Daoy (cell line): ENCODE measurements at regions not wholly inside any gene's neighbourhood (a gene's known extent, or its start where the extent isn't known, plus 50 kb on each side); places are given as distances from the start of the nearest gene placed in this dataset.
"Not testable (repeated sequence)": the region's sequence is repeated elsewhere in the genome, so short reads cannot be mapped to it uniquely, and the experiment has no call there.

Experiments
- DNase-seq: peaks from one replicate; pipeline ENCODE4 v3.0.0-alpha.2; 2015; ENCODE audit warnings: low read depth

DNA sequence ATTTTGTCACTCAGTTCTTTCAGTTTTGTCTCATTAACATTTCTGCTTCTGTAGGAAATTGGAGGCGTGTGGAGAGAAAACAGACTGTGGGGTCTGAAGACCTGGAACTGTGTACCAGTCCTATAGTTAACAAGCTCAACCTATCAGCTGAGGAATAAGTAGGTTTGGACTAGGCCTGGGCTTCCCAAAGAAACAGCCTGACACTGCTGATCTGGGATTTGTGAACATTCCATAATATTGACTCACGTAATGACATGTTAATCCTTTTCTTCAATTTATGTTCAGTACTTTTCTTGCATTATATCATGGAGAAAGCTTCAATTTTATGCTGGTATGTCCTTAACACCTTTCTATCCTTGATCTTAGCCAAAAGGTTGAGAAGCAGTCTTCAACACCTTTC is 181.6 kb upstream of the RORA start:
- DNase-seq, result no peak

DNA sequence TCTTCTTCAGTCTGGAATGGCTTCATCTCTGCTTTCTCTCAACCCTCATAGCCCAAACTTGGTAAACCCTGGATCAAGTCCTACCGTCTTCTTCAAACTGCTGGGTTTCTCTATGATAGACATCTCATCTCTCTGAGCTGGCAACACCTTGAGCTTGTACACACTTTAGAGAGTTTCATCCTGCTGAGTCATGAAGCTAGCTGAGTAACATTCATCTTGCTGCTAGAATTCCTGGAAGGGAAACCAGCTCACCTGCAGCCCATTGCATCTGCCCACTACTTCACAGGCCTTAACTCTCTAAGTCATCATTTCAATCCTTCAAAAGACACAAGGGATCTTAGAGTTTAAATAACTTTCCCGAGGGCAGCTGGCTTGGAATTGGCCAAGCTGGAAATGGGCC is 175.5 kb upstream of the RORA start:
- DNase-seq, result no peak

DNA sequence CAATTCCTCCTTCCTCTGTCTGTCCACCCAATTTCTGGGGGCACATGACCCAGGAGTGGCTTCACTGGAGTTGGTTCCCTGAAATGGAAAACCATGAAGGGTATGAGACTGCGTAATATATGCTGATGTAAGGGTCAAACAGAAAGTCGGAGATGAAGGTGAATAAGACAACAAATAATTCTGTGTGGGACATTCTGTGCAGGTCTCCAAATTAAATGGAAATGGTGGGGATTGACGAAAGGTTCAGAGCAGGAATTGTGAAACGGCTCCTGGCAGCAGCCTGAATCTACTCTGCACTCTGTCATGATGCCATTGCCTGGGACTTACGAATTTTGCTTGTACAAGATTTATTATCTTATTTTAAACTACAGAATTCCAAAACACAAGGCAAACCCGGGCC is 174.8 kb upstream of the RORA start:
- no peak for DNase-seq

DNA sequence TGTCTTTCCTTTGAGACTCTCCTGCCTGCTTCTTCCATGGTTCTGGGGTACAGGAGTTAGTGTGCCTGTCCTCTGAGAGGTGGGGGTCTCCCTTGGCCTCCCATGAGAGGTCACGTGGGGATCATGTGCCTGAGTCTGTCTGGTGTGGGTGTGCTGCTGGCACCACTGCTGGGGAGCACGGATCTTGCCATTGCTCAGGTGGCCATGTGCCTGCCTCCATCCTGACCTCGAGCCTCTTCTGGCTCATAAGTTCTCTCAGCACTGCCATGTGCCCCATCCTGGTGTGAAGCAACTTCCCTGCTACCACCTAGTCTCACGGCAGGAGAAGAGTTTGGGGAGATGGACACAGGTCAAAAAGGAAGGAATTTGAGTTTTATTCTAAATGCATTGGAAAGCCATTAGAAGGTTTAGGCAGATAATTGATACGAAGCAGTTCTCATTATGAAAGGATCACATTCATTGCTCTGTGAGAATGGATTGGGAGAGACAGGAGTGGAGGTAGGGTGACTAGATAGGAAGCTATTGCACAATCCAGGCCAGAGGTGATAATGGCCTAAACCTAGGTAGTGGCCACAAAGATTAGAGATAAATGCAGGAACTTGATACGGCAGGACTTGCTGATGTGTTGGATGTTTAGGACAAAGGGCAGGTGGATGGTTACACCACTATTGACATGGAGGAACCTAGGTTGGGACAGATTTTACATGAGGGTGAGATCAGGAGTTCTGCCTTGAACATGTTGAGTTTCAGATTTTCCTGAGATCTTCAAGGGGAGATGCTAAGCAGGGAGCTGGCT is 173.0 kb upstream of the RORA start:
- no peak for DNase-seq

DNA sequence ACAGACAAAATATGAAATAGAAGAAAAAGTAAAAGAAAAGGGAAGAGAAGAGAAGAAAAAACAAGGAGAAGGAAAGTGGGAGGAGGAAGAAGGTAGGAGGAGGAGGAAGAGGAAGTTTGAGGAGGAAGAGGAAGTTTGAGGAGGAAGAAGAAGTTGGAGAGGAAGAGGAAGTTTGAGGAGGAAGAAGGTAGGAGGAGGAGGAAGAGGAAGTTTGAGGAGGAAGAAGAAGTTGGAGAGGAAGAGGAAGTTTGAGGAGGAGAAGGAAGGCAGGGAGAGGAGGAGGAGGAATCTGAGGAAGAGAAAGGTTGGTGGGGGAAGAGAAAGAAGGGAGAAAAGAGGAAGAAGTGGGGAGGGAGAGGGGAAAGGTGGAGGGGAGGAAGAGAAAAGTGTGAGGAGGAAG is 169.2 kb upstream of the RORA start:
- no peak for DNase-seq

DNA sequence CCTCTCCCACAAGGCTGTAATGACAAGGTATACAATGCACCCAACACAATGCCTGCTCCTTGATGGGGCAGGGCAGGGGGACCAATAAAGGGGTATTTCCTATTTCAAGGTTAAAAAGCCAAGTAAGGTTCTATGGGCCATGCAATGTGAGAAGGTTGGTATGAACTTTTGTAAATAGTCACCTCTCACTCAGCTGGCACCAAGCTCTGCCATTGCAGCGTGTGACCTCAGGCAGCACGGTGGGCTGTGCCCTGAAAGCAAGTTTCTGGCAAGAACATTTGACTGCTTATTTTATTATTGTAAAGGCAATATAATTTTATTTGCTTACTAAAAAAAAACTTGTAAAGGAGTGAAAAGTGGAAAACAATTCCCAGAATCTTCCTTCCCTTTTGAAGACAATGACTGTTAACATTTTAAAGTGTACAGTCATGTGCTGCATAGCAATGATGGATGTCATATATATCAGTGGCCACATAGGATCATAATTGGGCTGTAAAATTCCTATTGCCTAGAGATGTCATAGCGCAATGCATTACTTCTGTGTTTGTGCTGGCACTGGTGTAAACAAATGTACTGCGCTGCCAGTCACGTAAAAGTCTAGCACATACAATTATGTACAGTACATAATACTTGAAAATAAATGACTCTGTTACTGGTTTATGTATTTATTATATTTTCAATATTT is 167.3 kb upstream of the RORA start:
- DNase-seq, result no peak

DNA sequence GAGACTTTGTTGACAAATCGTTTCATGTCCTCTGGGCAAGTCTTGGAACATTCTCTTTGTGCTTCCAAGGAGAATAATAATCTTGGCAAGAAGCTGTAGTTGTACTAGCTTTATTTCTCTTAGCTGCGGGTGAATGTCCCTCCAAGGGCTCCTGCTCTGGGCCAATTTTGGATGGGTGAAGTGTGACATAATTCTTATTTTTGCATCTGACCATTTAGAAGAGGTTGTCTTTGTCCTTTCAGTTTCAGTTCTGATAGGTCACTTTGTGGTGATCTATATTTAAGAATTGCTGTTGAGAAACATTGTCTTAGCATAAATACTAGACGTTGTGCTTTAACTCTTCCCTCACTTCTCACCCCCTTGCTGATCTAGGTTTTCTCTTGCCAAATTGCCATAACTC is 164.8 kb upstream of the RORA start:
- DNase-seq, result no peak

DNA sequence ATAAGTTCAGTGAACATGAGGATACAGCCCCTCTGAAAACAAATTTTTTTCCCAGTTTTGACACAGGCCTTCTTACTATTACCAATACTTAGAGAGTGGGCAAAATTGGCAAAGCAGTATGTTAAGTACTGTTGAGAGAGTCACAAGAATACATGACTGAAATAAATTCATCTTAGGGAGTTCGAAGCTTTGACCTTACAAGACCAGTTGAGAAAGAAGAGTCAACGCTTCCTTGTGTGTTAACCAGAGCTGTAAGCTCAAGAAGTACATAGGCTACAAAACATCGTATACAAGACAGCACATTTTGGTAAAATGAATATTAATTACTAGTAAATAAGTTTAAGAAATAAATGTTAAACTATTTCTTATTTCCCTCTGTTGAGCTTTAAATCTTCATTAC is 164.4 kb upstream of the RORA start:
- DNase-seq, result no peak

DNA sequence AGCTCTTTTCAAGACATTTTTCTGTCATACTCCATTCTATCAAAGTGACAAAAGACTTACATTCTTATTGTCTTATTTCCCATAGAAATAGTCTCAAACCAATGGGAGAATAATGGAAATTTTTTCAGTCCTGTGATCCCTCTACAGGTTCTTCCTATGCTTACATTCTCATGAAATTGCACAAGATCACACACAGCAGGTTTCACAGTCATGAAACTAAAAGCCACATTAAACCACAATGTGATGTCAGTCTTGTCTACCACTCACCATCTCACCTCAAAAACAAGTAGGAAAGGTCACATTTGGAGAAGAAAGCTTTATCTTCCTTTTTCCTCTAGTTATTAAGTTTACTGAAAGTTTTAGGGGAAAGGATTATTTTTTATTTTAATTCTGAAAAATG is 161.0 kb upstream of the RORA start:
- DNase-seq, result no peak

DNA sequence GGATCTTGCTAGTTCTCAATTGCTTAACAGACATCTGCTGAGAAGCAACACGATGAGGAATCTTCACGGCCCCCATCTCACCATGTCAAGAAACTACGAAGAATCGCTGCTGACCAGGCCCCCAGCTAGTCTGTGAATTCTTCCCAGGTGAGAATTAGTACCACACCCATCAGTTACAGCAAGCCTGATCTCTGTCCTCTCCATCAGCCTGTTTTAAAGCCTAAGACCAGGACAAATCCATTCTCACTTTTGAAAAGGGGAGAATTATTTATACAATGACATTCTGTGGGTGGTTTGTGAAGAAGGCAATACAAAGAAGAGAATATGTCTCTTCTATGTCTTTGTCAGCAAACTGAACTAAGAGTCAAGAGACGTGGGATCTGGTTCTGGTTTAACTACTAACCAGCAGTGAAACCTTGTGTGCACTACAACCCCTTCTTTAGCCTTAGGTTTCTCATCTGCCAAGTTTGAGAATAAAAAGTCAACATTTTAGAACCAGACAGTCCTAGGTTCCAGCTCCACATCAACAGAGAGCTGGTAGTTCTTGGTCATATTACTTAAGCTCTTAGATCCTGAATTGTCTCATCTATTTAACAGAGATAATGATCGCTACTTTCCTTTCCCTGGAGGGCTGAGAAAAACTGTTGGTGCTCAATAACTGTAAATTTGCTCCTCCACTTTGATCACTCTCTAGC is 160.4 kb upstream of the RORA start:
- no peak for DNase-seq

DNA sequence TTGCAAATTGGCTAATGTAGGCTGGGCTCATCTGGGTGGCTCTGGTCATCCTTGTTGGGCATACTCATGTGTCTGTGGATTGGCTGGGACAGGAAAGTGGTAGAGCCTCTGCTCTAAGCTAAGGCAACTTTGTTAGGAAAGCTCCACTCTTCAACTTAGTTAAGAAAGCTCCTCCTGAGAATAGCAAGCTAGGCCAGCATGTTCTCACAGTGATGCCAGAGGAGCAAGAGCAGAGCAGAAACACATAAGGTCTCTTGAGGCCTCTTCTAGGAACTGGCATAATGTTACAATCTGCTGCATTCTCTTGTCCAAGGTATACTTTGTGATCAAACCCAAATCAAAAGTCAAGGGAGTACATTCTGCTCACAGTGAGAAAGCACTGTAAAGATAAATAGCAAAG is 158.6 kb upstream of the RORA start:
- no peak for DNase-seq

DNA sequence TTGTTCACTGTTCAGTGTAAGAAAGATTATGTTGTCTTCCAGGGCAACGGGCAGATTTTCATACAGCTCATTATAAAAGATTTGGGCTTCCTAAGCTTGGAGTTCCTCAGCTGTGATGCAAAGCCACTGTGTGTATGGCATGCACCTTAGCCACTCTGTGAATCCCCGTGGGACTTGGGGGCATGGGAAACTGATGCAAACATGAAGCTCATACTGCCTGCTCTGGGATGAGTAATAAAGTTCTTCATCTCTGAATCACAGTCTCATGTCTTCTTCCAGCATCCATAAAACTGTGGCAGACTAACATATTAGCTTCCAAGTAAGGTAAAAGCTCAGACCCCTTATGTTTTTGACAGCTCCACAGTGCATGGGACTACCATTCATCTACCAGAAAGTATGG is 154.3 kb upstream of the RORA start:
- DNase-seq, result peak; percentile 51

DNA sequence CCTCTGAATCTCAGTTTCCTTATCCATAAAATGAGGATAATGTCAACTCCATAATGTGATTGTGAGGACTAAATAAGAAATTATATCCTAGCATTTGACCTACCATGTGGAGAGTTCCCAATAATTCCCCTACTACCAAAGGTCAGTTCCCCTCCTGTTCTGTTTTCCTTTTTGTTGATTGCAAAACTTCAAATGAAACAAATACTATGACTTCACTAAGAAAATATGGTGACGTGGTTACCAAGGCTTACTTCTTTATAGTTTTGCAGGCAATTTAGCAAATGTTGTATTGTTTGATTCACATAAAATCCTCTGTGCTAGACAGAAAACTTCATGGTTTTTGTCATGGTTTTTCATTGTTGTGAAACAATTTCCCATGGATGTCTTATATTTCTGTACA is 153.8 kb upstream of the RORA start:
- DNase-seq, result no peak

DNA sequence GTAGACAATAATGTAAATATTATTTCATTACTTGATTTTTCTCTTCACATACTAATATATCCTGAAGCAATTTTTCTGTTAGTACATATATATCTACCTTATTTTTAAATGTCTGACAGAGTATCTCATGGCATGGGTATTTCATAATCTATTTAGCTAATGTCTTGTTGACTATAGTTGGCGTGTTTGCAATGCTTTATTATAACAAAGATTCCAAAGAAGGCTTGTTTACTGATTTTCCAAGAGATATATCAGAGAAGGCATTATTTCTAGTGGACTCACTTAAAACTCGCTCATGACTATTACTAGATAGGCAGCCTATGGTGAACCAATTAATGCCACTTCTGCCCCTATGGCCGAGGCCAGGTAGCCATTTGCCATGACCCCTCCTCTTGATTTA is 152.4 kb upstream of the RORA start:
- DNase-seq, result no peak

DNA sequence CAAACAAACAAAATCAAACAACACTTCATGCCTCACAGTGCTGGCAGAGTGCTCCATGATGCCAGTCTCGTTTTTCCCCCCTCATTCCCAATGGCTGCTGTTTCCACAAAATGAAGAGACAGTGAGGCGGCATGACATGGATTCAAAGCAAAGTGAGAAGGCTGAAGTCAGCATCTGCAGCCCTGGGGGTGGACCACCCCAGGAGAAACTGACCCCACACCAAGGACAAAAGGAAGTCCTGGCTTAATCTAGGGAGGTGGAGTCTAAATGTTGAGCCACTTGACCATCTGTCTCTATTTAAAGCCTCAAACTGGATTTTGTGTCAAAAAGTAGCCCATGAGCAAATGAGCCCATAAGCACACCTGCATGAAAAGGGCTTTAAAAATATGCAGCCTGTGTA is 151.2 kb upstream of the RORA start:
- DNase-seq, result no peak

DNA sequence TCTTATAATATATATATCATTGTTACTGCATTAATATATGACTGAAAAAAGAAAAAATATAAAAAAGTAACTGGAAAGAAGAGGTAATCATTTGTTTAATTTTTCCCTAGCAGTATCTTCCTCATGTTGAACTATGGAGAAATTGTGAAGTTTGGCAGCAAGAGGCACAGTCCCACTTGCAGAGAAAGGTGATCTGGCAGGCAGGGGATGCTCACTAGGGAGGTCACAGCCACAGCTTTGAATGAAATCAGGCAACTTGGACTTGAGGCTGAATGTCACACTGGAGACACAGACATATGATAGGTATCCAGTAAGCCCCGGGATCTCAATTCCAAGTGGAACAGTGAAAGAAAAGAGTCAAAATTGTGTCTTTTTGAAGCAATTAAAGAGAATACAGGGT is 149.9 kb upstream of the RORA start:
- no peak for DNase-seq

DNA sequence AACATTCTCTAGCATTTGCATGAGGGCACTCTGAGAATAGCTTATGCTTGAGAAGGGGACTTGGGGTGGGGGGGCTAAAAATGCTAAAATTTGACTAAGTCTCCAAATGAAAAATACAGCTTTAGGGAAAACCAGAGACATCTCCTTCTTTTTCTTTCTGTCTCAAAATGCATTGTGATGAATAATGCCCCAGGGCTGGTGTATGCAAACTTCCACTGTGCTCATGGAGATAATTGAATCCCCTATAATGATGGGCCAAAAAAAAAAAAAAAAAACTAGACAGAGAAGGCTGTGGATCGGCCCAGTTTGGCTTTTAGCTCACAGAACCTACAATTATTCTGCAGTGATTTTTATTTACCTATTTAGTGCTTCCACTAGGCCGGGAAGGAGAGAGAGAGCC is 147.9 kb upstream of the RORA start:
- no peak for DNase-seq

DNA sequence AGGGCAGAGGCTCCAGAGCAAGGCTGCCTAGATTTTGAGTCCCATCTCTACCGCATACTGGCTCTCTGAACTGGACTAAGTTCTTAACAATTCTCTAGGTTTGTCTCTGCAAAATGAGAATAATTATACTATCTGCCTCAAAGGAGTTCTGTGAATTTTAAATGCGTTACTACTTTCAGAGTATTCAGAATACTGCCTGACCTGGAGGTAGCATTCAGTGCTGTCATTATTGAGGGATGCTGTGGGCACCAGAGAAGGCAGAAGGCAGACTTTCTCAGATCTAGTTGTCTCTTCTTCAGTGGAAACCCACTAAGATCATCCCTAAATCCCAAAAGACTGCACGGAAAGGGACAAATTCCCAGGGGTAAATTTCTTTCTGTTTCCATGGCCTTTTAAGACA is 147.4 kb upstream of the RORA start:
- no peak for DNase-seq

DNA sequence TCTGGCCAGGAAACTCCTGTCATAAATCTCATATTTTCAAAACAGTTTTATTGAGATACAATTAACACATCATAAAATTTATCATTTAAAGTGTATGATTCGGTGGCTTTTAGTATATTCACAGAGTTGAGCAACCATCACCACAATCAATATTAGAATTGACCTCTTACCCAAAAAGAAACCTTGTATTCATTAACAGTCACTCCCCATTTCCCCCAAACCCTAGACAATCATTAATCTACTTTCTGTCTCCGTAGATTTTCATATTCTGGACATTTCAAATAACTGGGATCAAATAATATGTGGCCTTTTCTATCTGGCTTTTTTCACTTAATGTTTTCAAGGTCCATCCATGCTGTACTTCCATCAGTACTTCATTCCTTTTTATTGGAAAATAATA is 145.7 kb upstream of the RORA start:
- no peak for DNase-seq

DNA sequence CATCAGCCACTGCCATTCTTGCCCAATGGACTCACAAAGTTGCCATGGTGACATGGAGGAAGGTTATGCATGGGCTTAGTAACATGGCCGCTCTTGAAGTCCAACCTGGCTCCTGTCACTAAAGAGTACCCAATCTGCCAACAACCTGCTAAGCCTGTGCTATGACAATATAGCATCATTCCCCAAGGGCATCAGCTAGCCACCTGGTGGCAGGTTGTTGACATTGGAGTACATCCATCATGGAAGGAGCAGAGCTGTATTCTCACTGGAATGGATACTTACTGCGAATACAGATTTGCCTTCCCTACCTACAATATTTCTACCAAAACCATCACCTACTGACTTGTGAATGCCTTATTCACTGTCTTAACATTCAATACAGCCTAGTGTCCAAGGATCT is 138.9 kb upstream of the RORA start:
- DNase-seq, result no peak

DNA sequence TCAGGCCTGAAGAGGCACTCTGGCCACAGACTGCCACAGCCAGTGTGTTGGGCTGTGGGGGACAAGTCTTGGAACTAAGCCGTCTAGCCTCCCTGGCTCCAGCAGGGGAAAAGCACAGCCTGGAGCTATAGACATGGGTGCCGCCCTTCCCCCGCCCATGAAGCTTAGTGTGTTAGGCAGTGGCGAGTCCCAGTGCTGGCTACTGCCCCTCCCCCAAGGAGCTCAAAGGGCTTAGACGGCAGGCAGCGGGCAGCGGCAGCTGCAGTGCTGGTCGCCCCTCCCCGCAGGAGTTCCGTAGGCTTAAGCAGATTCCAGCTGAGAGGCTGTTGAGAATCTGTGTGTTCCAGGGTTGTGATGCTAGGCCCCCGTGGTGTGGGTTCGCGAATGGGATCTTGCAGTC is 135.8 kb upstream of the RORA start:
- no peak for DNase-seq

DNA sequence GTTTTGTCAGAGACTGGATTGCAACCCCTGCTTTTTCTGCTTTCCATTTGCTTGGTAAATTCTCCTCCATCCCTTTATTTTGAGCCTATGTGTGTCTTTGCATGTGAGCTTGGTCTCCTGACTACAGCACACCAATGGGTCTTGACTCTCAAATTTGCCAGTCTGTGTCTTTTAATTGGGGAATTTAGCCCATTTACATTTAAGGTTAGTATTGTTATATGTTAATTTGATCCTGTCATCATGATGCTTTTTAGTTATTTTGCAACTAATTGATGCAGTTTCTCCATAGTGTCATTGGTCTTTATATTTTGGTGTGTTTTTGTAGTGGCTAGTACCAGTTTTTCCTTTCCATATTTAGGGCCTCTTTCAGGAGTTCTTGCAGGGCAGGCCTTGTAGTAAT is 133.8 kb upstream of the RORA start:
- DNase-seq, result not testable (repeated sequence)

DNA sequence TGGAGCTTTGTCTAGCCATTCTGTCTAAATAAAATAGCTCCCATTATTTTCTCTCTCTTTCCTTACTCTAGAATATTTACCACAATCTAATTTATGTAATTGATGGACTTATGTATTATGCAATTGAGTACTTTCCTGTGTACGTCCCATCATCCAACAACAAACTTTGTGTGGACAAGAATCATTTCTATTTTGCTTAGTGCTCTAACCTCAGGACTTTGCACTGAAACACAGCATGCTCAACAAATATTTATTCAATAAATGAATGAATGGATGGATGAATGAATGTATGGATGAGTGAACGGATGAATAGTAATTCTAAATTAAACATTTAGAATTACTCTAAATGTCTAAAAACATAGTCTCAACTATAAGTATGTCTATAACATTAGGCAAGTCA is 115.2 kb upstream of the RORA start:
- no peak for DNase-seq
